ENCODE measurements at regions not wholly inside any gene's neighbourhood (a gene's known extent, or its start where the extent isn't known, plus 50 kb on each side); places are given as distances from the start of the nearest gene placed in this dataset.

GRCh38 chr5:89566340-89566739 lies 683.4 kb upstream of the MEF2C start:
- BruUV-seq (replicated peaks) = no TSS peak
- H3K27me3 ChIP-seq (ENCODE audit: control insufficient read depth in 2 of 2, insufficient read depth in 2 of 2, low read length in 2 of 2) = no peaks in the 10 kb centered on the region
- FAIRE-seq = no peak
- H3K4me2 ChIP-seq (ENCODE audit: insufficient read depth, low read length) = no peak overlapping the region
- dilution Hi-C loops (cut with MboI; ENCODE audit: extremely low pct_ligation_motif_present, low sequenced_read_pairs) = no loop called here
- no peaks in the 10 kb centered on the region for H3K36me3 ChIP-seq (ENCODE audit: control insufficient read depth in 2 of 2, extremely low read depth in 1 of 2, insufficient read depth in 2 of 2, low read length in 2 of 2)
- no peaks in the 10 kb centered on the region for H3K9me1 ChIP-seq (replicated peaks; ENCODE audit: control insufficient read depth, extremely low read depth, insufficient read depth, low read length)
- no peak overlapping the region for H2AFZ ChIP-seq (ENCODE audit: low read depth, low read length)
- no peaks in the 10 kb centered on the region for H3K79me2 ChIP-seq (ENCODE audit: control insufficient read depth, insufficient read depth, low read length)
- no peaks in the 10 kb centered on the region for H4K20me1 ChIP-seq (replicated peaks; ENCODE audit: control insufficient read depth, extremely low read depth, insufficient read depth, low read length)
- no peaks in the 10 kb centered on the region for H3K9me3 ChIP-seq (replicated peaks; ENCODE audit: control insufficient read depth, insufficient read depth, low read length)
- no peaks in the 10 kb centered on the region for H3K4me1 ChIP-seq (ENCODE audit: control insufficient read depth, extremely low read depth, insufficient read depth, low read length)
- no peak for TF ChIP-seq POLR2A (IDR thresholded peaks at IDR 0.05; ENCODE audit: low read depth, low read length)
- no peak for TF ChIP-seq JUN (IDR thresholded peaks at IDR 0.05; ENCODE audit: borderline replicate concordance, insufficient read depth, insufficient read length, low read depth)
- TF ChIP-seq, protein P1, sequence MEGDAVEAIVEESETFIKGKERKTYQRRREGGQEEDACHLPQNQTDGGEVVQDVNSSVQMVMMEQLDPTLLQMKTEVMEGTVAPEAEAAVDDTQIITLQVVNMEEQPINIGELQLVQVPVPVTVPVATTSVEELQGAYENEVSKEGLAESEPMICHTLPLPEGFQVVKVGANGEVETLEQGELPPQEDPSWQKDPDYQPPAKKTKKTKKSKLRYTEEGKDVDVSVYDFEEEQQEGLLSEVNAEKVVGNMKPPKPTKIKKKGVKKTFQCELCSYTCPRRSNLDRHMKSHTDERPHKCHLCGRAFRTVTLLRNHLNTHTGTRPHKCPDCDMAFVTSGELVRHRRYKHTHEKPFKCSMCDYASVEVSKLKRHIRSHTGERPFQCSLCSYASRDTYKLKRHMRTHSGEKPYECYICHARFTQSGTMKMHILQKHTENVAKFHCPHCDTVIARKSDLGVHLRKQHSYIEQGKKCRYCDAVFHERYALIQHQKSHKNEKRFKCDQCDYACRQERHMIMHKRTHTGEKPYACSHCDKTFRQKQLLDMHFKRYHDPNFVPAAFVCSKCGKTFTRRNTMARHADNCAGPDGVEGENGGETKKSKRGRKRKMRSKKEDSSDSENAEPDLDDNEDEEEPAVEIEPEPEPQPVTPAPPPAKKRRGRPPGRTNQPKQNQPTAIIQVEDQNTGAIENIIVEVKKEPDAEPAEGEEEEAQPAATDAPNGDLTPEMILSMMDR (IDR thresholded peaks at IDR 0.05; ENCODE audit: extremely low read depth in 1 of 2, insufficient read depth in 1 of 2, low read depth in 1 of 2, low read length in 2 of 2) = no peak
- no peak for TF ChIP-seq FOS (IDR thresholded peaks at IDR 0.05; ENCODE audit: borderline replicate concordance, insufficient read depth, low read length)
- no peak for TF ChIP-seq GATA2 (IDR thresholded peaks at IDR 0.05; ENCODE audit: insufficient read depth, insufficient read length, low read depth, low read length)
- no peak for TF ChIP-seq EZH2 (IDR thresholded peaks at IDR 0.05; ENCODE audit: borderline replicate concordance, low read depth, low read length, severe bottlenecking)
- no peak for TF ChIP-seq POLR2AphosphoS5 (IDR thresholded peaks at IDR 0.05; ENCODE audit: insufficient read depth, low read depth, low read length)
- TF ChIP-seq MYC (IDR thresholded peaks at IDR 0.05; ENCODE audit: low read depth, low read length) = no peak
- TF ChIP-seq, protein P2, sequence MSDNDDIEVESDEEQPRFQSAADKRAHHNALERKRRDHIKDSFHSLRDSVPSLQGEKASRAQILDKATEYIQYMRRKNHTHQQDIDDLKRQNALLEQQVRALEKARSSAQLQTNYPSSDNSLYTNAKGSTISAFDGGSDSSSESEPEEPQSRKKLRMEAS (IDR thresholded peaks at IDR 0.05; ENCODE audit: insufficient read depth, insufficient read length) = no peak
- no peak overlapping the region for H3K4me3 ChIP-seq (replicated peaks in 1 of 3; ENCODE audit: insufficient read depth in 1 of 3, low read depth in 1 of 3, low read length in 3 of 3)
- ChIA-PET CTCF (no interaction called here), POLR2A (no interaction called here)
- no peak overlapping the region for H3K27ac ChIP-seq (ENCODE audit: insufficient read depth, low read depth, low read length)
- DNase-seq (ENCODE audit: low read depth, low spot score) = no peak
- no peak overlapping the region for H3K9ac ChIP-seq (replicated peaks; ENCODE audit: extremely low read depth, insufficient read depth, low read length)
- intact Hi-C loops (cut with micrococcal nuclease) = no loop called here

Data from endothelial cell of umbilical vein (primary cell).